Kidney capillary endothelial cell (primary cell): ENCODE measurements at regions not wholly inside any gene's neighbourhood (a gene's known extent, or its start where the extent isn't known, plus 50 kb on each side); places are given as distances from the start of the nearest gene placed in this dataset.
A peak's percentile ranks its signal among the peaks of the same experiment; 100 is the strongest.

Experiments used
- DNase-seq: peaks from one replicate; pipeline ENCODE4 v3.0.0-alpha.2; 2018; ENCODE audit warnings: low spot score

DNA sequence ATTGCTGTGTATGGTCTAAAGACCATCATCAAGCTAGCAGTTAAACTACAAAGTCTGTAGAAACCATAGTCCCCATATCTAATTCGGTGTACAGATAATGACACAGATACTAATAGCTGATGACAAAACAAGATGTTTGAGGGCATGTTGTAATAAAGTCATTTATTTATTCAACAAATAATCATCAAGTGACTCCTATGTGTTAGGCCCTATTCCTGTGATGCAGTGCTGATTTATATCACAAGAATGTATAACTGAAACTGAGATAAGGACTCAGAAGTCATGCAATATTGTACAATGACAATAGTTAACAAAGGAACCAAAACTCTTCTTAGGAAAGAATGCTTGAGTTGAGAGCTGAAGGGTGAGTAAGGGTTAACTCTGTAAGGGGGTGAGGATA lies 315.0 kb upstream of the NR3C2 start:
- DNase-seq, result no peak

GRCh38 chr4:148749403-148749802 lies 307.2 kb upstream of the NR3C2 start:
- DNase-seq, result no peak

DNA sequence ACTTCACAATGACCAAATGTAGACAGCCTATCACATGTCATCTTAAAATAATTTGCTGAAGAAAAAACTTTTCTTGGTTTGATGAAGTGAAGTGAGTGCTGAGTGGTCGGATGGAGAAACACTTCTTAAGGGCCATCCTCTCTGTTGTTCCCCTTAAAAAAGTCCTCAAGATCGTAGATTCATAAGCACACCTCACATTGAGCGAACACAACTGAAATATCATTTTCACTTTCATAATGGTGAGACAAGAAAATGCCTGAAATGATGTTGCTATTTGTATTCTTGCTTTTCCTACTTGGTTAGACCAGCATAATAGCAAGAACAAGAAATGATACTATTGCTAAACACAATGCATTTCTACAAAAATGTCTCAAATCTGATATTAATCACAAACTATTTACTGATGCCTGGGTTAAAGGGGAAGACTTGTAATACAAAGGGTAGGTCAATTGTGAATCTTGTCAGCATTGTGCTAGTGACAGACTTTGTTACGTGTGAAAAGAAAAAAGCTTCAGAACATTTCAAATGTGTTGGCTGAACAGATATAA lies 305.6 kb upstream of the NR3C2 start:
- no peak for DNase-seq

DNA sequence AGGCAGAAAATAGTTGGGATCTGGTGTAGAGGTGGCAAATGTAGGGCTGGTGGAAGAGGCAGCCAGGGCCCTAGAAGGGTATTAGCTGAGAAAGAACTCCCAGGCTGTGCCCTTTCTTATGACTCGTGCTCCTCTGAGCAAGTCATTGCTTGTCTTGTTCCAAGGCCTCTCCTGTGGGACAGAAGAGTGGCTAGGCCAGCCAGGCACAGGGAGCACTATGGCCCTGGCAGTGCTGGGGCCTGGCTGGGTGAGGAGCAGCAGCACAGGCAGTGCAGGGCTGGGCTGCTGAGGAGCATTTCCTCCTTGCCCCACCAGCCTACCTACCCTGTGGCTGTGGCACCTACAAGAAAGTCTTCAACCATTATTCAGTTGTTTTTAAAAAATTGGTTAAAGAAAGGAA lies 298.5 kb upstream of the NR3C2 start:
- no peak for DNase-seq

GRCh38 chr4:148737061-148737770 lies 295.0 kb upstream of the NR3C2 start:
- DNase-seq, result no peak

DNA sequence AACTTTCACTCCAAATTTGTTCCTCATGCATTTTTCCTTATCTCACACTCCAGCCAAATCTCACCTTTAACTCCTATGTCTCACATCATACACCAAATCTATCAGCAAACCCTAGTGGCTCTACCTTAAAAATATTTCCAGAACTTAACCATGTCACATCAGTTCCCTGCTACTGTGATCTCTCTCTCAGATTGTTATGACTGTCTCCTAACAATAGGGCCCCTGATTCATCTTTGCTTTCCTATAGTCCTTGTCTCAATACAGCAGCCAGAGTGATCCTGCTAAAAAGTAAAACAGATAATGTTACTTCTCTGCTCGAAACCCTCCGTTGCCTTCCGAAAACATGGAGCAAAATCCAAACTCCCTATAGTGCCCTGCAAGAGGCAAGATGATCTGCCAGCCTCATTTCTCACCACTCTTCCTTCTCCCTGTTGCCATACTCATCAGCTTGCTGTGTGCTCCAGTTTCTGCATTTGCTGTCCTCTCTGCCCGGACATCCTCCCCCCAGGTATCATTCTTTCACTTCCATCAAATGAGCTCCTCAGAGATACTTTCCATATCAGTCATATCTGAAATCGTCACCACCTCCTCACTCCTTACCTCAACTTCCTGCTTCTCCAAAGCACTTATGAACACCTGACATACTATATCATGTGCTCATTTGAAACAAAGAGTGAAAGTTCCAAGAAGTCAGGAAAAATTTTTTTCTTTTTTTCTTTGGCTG lies 293.4 kb upstream of the NR3C2 start:
- no peak for DNase-seq

DNA sequence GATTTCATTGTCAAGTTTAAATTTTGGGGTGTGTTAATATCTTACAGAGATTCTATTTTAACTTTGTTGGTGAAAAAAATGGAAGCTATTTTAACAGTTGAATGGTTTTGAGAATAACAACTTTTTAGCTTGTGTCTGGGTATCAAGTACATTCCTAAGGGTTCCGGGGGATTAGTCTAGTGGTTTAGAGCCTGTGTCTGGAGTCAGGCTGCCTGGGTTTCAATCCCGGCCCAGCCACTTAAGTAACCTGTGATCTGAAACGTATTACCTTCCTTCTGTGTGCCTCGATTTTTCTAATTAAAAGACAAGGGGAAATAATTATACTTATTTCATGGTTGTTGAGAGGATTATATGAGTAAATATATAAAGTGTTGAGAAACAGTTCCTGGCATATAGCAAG lies 288.6 kb upstream of the NR3C2 start:
- no peak for DNase-seq

GRCh38 chr4:148730082-148730640 lies 287.9 kb upstream of the NR3C2 start:
- no peak for DNase-seq

- DNase-seq, result no peak
These were observed 275.8 kb upstream of the NR3C2 start for GRCh38 chr4:148717988-148718387.

DNA sequence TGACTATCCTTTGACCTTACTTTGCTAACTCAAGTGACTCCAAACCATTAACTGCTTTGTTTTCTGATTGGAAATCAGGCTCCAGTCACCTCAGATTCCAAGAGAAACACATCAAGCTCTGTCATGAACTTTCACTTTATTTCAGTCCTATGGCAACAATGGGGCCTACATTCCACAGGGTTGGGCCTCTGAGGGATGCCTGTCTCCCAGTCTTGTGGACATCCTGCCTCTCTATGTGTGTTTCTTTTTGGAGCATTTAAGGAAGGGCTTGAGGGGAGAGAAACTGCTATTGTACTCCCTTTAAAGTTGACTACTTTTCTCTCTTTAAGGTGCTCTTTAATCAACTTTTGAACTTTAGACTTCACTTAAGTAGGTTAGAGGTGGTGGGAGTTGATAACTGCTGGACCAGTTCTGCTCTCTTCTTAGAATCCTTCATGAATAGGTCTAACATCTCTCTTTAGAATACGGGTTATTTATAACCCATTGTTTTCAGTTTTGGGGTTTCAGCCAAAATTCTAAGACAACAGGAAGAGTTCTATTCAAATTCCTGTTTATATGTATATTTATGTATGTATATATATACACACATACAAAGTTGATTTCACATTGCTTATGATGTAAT lies 274.3 kb upstream of the NR3C2 start:
- peak; percentile 77 for DNase-seq

DNA sequence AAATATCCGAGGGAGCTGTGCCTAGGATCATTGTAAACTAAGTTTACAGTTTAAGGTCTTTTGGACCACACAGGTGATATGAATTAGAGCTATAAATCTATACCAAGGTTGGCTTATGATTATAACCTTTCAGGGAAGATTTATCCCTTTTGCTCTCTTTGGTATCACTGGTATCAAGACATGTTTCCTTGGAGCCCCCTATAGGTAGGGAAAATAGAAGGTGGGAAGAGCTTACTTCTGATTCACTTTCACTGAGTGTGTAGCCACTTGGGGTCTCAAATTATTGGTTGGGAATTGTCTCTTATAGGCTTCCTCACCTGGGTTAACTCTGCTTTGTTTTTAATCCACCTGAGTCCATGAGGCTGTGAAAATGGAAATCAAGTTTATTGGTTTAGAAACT lies 262.1 kb upstream of the NR3C2 start:
- no peak for DNase-seq

- no peak for DNase-seq
These were observed 252.5 kb upstream of the NR3C2 start for GRCh38 chr4:148694702-148695101.

DNA sequence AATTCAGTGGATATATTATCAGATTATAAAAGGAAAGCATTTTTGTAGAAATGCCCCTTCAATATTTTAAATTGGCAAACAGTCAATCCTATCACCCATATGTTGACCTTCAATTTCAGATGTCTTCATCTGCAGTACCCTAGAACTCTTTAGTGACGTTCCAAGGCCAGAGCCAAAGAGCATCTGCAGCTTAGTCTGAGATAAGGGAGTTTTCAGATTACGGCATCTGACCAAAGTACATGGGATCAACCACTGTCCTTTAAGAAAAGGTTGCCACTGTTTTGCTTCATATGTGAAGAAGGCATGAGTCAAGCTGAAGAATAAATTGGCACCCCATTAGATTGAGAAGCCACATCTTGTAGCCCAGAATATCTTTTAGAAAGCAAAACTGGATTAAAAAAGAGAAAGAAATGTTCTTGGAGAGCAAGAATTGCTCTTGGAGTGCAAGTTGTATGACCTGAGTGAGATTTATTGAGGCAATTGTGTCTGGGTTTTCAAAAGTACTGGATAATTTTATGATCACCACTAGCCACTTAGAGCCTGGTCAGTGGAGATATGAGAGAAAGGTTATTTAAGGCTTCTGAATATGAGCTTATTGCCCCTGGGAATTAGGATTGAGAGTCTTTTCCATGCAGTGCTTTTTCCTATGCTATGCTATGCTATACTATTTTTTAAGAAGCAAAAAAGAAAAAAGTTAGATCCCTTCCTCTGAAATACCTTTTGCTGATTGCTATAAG lies 251.9 kb upstream of the NR3C2 start:
- no peak for DNase-seq

DNA sequence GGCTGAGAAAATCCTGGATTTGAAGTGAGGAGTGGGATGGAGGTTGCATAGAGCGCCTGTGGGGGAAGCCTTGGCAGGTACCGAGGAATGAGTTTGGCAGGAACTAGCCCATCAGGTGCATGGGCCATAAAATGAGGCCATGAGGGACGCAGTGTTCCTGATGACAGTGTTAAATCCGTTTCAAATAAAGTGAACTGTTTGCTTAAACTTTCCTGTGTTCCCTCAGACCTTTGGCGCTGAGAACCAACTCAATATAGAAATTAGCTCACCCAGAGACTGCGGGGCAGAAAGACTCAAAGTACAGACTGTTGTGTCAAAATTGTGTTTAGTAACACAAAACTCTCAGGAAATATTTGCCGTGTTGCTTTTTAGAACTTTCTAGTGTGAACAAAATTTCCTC lies 250.0 kb upstream of the NR3C2 start:
- no peak for DNase-seq

DNA sequence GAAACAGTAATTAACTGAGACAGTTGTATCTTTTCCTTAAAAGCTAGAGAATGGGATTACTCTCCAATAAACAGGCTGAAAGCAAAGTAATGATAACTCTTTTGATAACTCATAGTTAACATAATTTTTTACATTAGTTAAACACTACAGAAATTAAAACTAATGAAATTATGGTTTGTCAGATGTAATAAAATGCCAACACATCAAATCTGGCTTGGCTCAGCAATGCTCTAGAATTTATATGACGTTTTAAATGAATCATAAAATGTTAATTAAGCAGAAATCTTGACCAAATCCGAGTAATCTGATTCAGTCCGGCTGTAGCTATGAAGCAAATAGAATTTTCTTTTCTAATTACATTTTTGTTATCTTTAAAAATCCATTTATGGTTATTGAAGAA lies 244.2 kb upstream of the NR3C2 start:
- no peak for DNase-seq

DNA sequence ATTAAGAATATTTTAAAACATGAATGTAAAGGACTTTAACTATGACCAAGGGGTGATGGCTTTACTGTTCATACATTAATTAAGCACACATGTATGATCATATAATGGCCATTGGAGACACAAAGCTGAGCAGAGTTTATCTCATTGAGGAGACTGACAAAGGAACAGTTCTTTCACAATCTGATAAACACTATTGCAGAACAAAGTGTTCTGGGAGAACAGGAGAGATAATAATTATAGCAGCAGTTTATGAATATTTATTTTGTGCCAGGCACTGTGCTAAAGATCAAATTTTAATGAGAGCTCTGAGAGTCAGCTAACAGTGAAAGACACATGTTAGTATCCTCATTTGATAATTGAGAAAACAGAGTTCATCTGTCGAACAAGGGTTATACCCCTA lies 242.4 kb upstream of the NR3C2 start:
- DNase-seq, result no peak

DNA sequence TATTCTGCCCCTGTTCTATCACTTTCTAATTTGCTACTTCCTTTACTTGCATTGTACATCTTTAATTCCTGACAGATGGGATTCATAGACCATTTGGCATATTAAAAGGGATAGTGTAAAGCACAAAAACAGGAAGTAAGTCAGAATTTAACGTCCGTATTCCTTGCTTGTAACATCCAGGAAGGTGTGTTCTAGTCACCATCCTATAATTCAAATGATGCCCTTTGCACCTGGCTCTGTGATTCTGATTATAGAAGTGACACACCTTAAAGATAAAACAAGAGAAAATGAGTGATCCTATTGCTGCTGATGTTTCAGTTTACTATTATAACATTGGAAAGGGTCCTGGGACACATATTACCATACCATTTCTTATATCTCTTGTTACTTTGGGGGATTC lies 238.7 kb upstream of the NR3C2 start:
- DNase-seq, result no peak

- DNase-seq, result no peak
These were observed 234.1 kb upstream of the NR3C2 start for GRCh38 chr4:148676344-148676743.

- DNase-seq, result no peak
These were observed 232.7 kb upstream of the NR3C2 start for GRCh38 chr4:148674876-148675275.

DNA sequence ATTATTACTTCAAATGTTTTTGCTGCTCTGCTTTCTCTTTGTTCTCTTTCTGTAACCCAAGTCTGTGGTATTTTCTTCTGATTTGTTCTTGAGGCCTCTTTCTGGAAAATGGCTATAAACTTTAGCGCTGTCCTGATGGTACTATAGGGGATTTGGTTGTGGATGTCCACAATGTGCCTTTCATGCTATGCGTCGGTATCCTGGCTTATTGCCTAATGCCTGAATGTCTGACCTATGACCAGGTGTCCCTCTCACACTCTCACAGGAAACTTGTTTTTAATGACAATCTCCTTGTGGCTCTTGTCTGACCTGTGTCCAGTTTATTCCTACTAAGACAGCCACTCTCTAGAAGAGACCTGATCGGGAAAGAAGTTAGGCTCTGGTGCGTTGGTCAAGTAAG lies 222.4 kb upstream of the NR3C2 start:
- no peak for DNase-seq

- no peak for DNase-seq
These were observed 211.9 kb upstream of the NR3C2 start for GRCh38 chr4:148654131-148654530.

- DNase-seq, result no peak
These were observed 211.5 kb upstream of the NR3C2 start for GRCh38 chr4:148653681-148654080.
